ENCODE measurements at regions not wholly inside any gene's neighbourhood (a gene's known extent, or its start where the extent isn't known, plus 50 kb on each side); places are given as distances from the start of the nearest gene placed in this dataset.

- H3K36me3 ChIP-seq, result no peaks in the 10 kb centered on the region
- no peak for DNase-seq
- no peaks in the 10 kb centered on the region for H3K27me3 ChIP-seq
- intact Hi-C loops (cut with DNase I), result no loop called here
- H3K9me3 ChIP-seq, result no peaks in the 10 kb centered on the region
- no peak overlapping the region for H3K27ac ChIP-seq
- no peak for TF ChIP-seq CTCF (IDR thresholded peaks at IDR 0.05)
- H3K4me1 ChIP-seq, result no peaks in the 10 kb centered on the region
- H3K4me3 ChIP-seq, result no peak overlapping the region
- H3K9ac ChIP-seq (ENCODE audit: low read depth in 2 of 2, low read length in 2 of 2), result no peak overlapping the region
Measured at GRCh38 chr6:210778-211374, 81.4 kb upstream of the DUSP22 start.

- TF ChIP-seq CTCF (IDR thresholded peaks at IDR 0.05), result no peak
- intact Hi-C loops (cut with DNase I), result no loop called here
- Histone ChIP-seq H3K9ac (ENCODE audit: low read depth in 2 of 2, low read length in 2 of 2) (no peak overlapping the region), H3K36me3 (no peaks in the 10 kb centered on the region), H3K4me3 (no peak overlapping the region), H3K27me3 (no peaks in the 10 kb centered on the region), H3K4me1 (no peaks in the 10 kb centered on the region), H3K9me3 (no peaks in the 10 kb centered on the region), H3K27ac (no peak overlapping the region)
- DNase-seq, result no peak
Measured at GRCh38 chr6:211871-212497, 80.3 kb upstream of the DUSP22 start.

- no peak overlapping the region for H3K27ac ChIP-seq
- intact Hi-C loops (cut with DNase I), result no loop called here
- TF ChIP-seq CTCF (IDR thresholded peaks at IDR 0.05), result no peak
- no peak overlapping the region for H3K4me3 ChIP-seq
- no peaks in the 10 kb centered on the region for H3K27me3 ChIP-seq
- no peak overlapping the region for H3K9ac ChIP-seq (ENCODE audit: low read depth in 2 of 2, low read length in 2 of 2)
- H3K36me3 ChIP-seq, result no peaks in the 10 kb centered on the region
- H3K4me1 ChIP-seq, result no peaks in the 10 kb centered on the region
- no peak for DNase-seq
- H3K9me3 ChIP-seq, result no peaks in the 10 kb centered on the region
Measured at GRCh38 chr6:213284-213683, 79.0 kb upstream of the DUSP22 start.

GRCh38 chr6:214428-214827 is 77.9 kb upstream of the DUSP22 start:
- intact Hi-C loops (cut with DNase I), result no loop called here
- no peak overlapping the region for H3K9ac ChIP-seq (ENCODE audit: low read depth in 2 of 2, low read length in 2 of 2)
- no peak overlapping the region for H3K27ac ChIP-seq
- H3K4me3 ChIP-seq, result no peak overlapping the region
- DNase-seq, result no peak
- H3K9me3 ChIP-seq, result no peaks in the 10 kb centered on the region
- no peak for TF ChIP-seq CTCF (IDR thresholded peaks at IDR 0.05)
- H3K36me3 ChIP-seq, result no peaks in the 10 kb centered on the region
- no peaks in the 10 kb centered on the region for H3K27me3 ChIP-seq
- H3K4me1 ChIP-seq, result no peaks in the 10 kb centered on the region

GRCh38 chr6:215335-216034 is 76.8 kb upstream of the DUSP22 start:
- intact Hi-C loops (cut with DNase I), result no loop called here
- no peaks in the 10 kb centered on the region for H3K4me1 ChIP-seq
- H3K4me3 ChIP-seq, result no peak overlapping the region
- no peaks in the 10 kb centered on the region for H3K9me3 ChIP-seq
- no peak for TF ChIP-seq CTCF (IDR thresholded peaks at IDR 0.05)
- DNase-seq, result no peak
- H3K27ac ChIP-seq, result no peak overlapping the region
- H3K36me3 ChIP-seq, result no peaks in the 10 kb centered on the region
- H3K27me3 ChIP-seq, result no peaks in the 10 kb centered on the region
- no peak overlapping the region for H3K9ac ChIP-seq (ENCODE audit: low read depth in 2 of 2, low read length in 2 of 2)

Data from colonic mucosa (tissue), 4 donors.